ENCODE measurements at regions not wholly inside any gene's neighbourhood (a gene's known extent, or its start where the extent isn't known, plus 50 kb on each side); places are given as distances from the start of the nearest gene placed in this dataset.
A peak's percentile ranks its signal among the peaks of the same experiment; 100 is the strongest.

GRCh38 chr9:84129529-84129928 lies 148.9 kb downstream of the RMI1 start:
- no peak for DNase-seq

- DNase-seq, result no peak
Observed at GRCh38 chr9:84136119-84136868, 155.7 kb downstream of the RMI1 start.

GRCh38 chr9:84137968-84138367 lies 157.4 kb downstream of the RMI1 start:
- no peak for DNase-seq

- no peak for DNase-seq
Observed at GRCh38 chr9:84138541-84138940, 157.9 kb downstream of the RMI1 start.

- DNase-seq, result peak; percentile 13
Observed at GRCh38 chr9:84139296-84140070, 158.9 kb downstream of the RMI1 start.

- no peak for DNase-seq
Observed at GRCh38 chr9:84140535-84141101, 160.0 kb downstream of the RMI1 start.

- no peak for DNase-seq
Observed at GRCh38 chr9:84141741-84142370, 161.3 kb downstream of the RMI1 start.

GRCh38 chr9:84145031-84145430 lies 164.4 kb downstream of the RMI1 start:
- DNase-seq, result no peak

- no peak for DNase-seq
Observed at GRCh38 chr9:84145780-84146179, 165.2 kb downstream of the RMI1 start.

GRCh38 chr9:84146893-84147710 lies 166.5 kb downstream of the RMI1 start:
- no peak for DNase-seq

- no peak for DNase-seq
Observed at GRCh38 chr9:84151236-84151635, 170.6 kb downstream of the RMI1 start.

GRCh38 chr9:84151640-84152039 lies 171.0 kb downstream of the RMI1 start:
- DNase-seq, result no peak

- DNase-seq, result no peak
Observed at GRCh38 chr9:84152204-84152603, 171.6 kb downstream of the RMI1 start.

GRCh38 chr9:84153885-84154284 lies 173.3 kb downstream of the RMI1 start:
- no peak for DNase-seq

GRCh38 chr9:84154320-84154719 lies 173.7 kb downstream of the RMI1 start:
- no peak for DNase-seq

- no peak for DNase-seq
Observed at GRCh38 chr9:84163052-84163650, 177.4 kb downstream of the SLC28A3 start.

GRCh38 chr9:84166891-84167290 lies 173.7 kb downstream of the SLC28A3 start:
- DNase-seq, result no peak

GRCh38 chr9:84169240-84169639 lies 171.3 kb downstream of the SLC28A3 start:
- no peak for DNase-seq

GRCh38 chr9:84170521-84171141 lies 169.9 kb downstream of the SLC28A3 start:
- peak; percentile 9 for DNase-seq

GRCh38 chr9:84173961-84174360 lies 166.6 kb downstream of the SLC28A3 start:
- no peak for DNase-seq

GRCh38 chr9:84174486-84174885 lies 166.1 kb downstream of the SLC28A3 start:
- no peak for DNase-seq

Data from occipital lobe (tissue), 1 donor.